ENCODE measurements at regions not wholly inside any gene's neighbourhood (a gene's known extent, or its start where the extent isn't known, plus 50 kb on each side); places are given as distances from the start of the nearest gene placed in this dataset.

- no peak for FAIRE-seq
- no peaks in the 10 kb centered on the region for H3K4me1 ChIP-seq (ENCODE audit: insufficient read depth, low read length)
- no peaks in the 10 kb centered on the region for H3K9me3 ChIP-seq (ENCODE audit: low read length)
- TF ChIP-seq JUNB (CRISPR knock-in tag; IDR thresholded peaks at IDR 0.05; ENCODE audit: borderline replicate concordance), result no peak
- no peak for TF ChIP-seq HMGXB3 (CRISPR knock-in tag; IDR thresholded peaks at IDR 0.05; ENCODE audit: borderline replicate concordance)
- no peak for TF ChIP-seq ZSCAN5A (CRISPR knock-in tag; IDR thresholded peaks at IDR 0.05; ENCODE audit: borderline replicate concordance)
- no peak for TF ChIP-seq ZNF674 (CRISPR knock-in tag; IDR thresholded peaks at IDR 0.05; ENCODE audit: low read depth)
- no peak for TF ChIP-seq MXI1 (IDR thresholded peaks at IDR 0.05; ENCODE audit: borderline replicate concordance, low read depth, low read length)
- TF ChIP-seq ZBTB14 (CRISPR knock-in tag; IDR thresholded peaks at IDR 0.05), result no peak
- CTCF ChIA-PET (ENCODE audit: low intra/inter-chr PET ratio, low total read pairs), result no interaction called here
- H3K27ac ChIP-seq (ENCODE audit: extremely low read length, insufficient read depth, low read length), result no peak overlapping the region
- H3K4me2 ChIP-seq (ENCODE audit: low read depth, low read length), result no peak overlapping the region
- no TSS peak for BruUV-seq (replicated peaks)
- POLR2A ChIA-PET, result no interaction called here
- H3K36me3 ChIP-seq (replicated peaks in 1 of 2; ENCODE audit: control insufficient read depth in 1 of 2, insufficient read depth in 2 of 2, low read length in 2 of 2), result no peaks in the 10 kb centered on the region
- peaks cover 2 to 61% of the 10 kb centered on the region in 2 experiments; a peak in 4 of 5 replicates for H3K27me3 ChIP-seq (ENCODE audit: control insufficient read depth in 1 of 2, insufficient read depth in 2 of 2, low read length in 2 of 2)
- ATAC-seq, result no peak
- no peak overlapping the region for H3K9ac ChIP-seq (ENCODE audit: insufficient read depth, low read depth, low read length)
- in situ Hi-C loops (cut with HindIII; ENCODE audit: extremely low pct_ligation_motif_present, low pct_unique_long_range_greater_than_20kb) (no loop called here), intact Hi-C loops (cut with micrococcal nuclease; ENCODE audit: unreplicated experiment) (no loop called here)
- H4K20me1 ChIP-seq (ENCODE audit: insufficient read depth, low read length), result no peaks in the 10 kb centered on the region
- WGBS (ENCODE audit: low lambda C conversion rate), result 25% methylated on average over 5 of the region's 5 CpGs
- H3K4me3 ChIP-seq (replicated peaks in 1 of 3; ENCODE audit: insufficient read depth in 1 of 3, low read depth in 2 of 3, low read length in 3 of 3), result no peak overlapping the region
- no peaks in the 10 kb centered on the region for H3K79me2 ChIP-seq (ENCODE audit: insufficient read depth, low read length)
- no peak for DNase-seq (ENCODE audit: low spot score)
- no peak overlapping the region for H2AFZ ChIP-seq (ENCODE audit: low read length)
These were observed 65.9 kb upstream of the TANC2 start for GRCh38 chr17:62900096-62900495.
